HCT116 (cell line): ENCODE measurements at regions not wholly inside any gene's neighbourhood (a gene's known extent, or its start where the extent isn't known, plus 50 kb on each side); places are given as distances from the start of the nearest gene placed in this dataset.

Source experiments
- ATAC-seq: fragments of 200-7000 bp; cut with Tn5 transposase; 2 replicates; pipeline ENCODE4 v1.9.1; 2020; ENCODE audit warnings: mild to moderate bottlenecking, moderate library complexity
- BruUV-seq: library from RNA; stranded (reverse); fragments of 400-500 nt; replicated peaks from 2 replicates; lab custom pipeline; 2021; lab: Mats Ljungman, UMichigan
- CTCF ChIA-PET: fragments of 300-600 bp; sonication (Branson Sonifier 250); formaldehyde crosslinking; loops from one replicate; lab custom pipeline; 2021; ENCODE audit warnings: antibody characterized with exemption; lab: Charles Lee
- POLR2A ChIA-PET: fragments of 300-600, 350-600 bp; sonication (Branson Sonifier 250); formaldehyde crosslinking; loops from one replicate; lab custom pipeline; 2021; ENCODE audit warnings: antibody characterized with exemption; lab: Charles Lee
- RAD21 ChIA-PET, 2 experiments: fragments of 300-600 bp; sonication (Branson Sonifier 250); formaldehyde crosslinking; loops; one replicate each; lab custom pipeline; 2023; ENCODE audit warnings: low total read pairs in 2 of 2; ENCODE audit not compliant: uncharacterized antibody in 2 of 2, unreplicated experiment in 2 of 2, low non-redundant PET in 1 of 2; lab: Charles Lee
- DNase-seq: peaks from one replicate; pipeline ENCODE4 v3.0.0-alpha.2; 2010; ENCODE audit warnings: low read depth, low spot score
- H2AFZ ChIP-seq: fragments of 200-600 bp; shearing (Covaris generic), sonication (generic); 2 replicates; pipeline ENCODE4 v1.6.1; 2017; ENCODE audit warnings: low read depth, mixed run types, mixed read lengths, antibody characterized with exemption, low read length; ENCODE audit not compliant: poor library complexity, severe bottlenecking
- H3K27ac ChIP-seq: 2 replicates; pipeline ENCODE4 v1.5.1; 2012; ENCODE audit warnings: low read depth, low read length
- H3K27me3 ChIP-seq: fragments of 200-600 bp; sonication (generic); 2 replicates; pipeline ENCODE4 v1.6.1; 2016; ENCODE audit warnings: mixed run types, low read length, mixed read lengths; ENCODE audit not compliant: insufficient read depth
- H3K36me3 ChIP-seq, 2 experiments: fragments of 200-500 bp in 1 of 2; fragments of 200-600 bp in 1 of 2; sonication (Bioruptor generic) in 1 of 2; sonication (generic) in 1 of 2; 2 replicates each; pipeline versions ENCODE4 v1.5.1 to v1.6.1; 2014 to 2016; ENCODE audit warnings: low read length in 2 of 2, inconsistent platforms in 1 of 2, mixed read lengths in 1 of 2, mixed run types in 1 of 2; ENCODE audit not compliant: insufficient read depth in 2 of 2, control insufficient read depth in 1 of 2
- H3K4me1 ChIP-seq, 2 experiments: fragments of 200-600 bp in 1 of 2; sonication (generic) in 1 of 2; 2 replicates each; pipeline versions ENCODE4 v1.5.1 to v1.6.1; 2012 to 2017; ENCODE audit warnings: low read length in 2 of 2, inconsistent platforms in 1 of 2, mild to moderate bottlenecking in 1 of 2, mixed read lengths in 1 of 2, mixed run types in 1 of 2, moderate library complexity in 1 of 2; ENCODE audit not compliant: insufficient read depth in 2 of 2, control insufficient read depth in 1 of 2
- H3K4me2 ChIP-seq: fragments of 200-600 bp; sonication (generic); 2 replicates; pipeline ENCODE4 v1.6.1; 2017; ENCODE audit warnings: mixed run types, low read length, mixed read lengths
- H3K4me3 ChIP-seq, 2 experiments: fragments of 200-600 bp in 1 of 2; sonication (generic) in 1 of 2; replicated peaks in 1 of 2; 2 replicates each; pipeline ENCODE4 v1.5.1; 2011 to 2016; ENCODE audit warnings: low read length in 2 of 2, control low read depth in 1 of 2, low read depth in 1 of 2, mild to moderate bottlenecking in 1 of 2, mixed read lengths in 1 of 2, mixed run types in 1 of 2
- H3K79me2 ChIP-seq: fragments of 200-600 bp; sonication (generic); 2 replicates; pipeline ENCODE4 v1.6.1; 2017; ENCODE audit warnings: mild to moderate bottlenecking, mixed run types, low read length, moderate library complexity, mixed read lengths; ENCODE audit not compliant: insufficient read depth
- H3K9ac ChIP-seq: fragments of 200-600 bp; sonication (generic); 2 replicates; pipeline ENCODE4 v1.6.1; 2016; ENCODE audit warnings: low read length, mixed read lengths
- H3K9me2 ChIP-seq: fragments of 200-600 bp; sonication (generic), shearing (Covaris generic); 2 replicates; pipeline ENCODE4 v1.6.1; 2017; ENCODE audit warnings: mixed run types, mild to moderate bottlenecking, moderate library complexity; ENCODE audit not compliant: insufficient read depth
- H3K9me3 ChIP-seq, 2 experiments: fragments of 200-500 bp in 1 of 2; fragments of 200-600 bp in 1 of 2; sonication (Bioruptor generic) in 1 of 2; sonication (generic) in 1 of 2; 2 replicates each; pipeline ENCODE4 v1.6.1; 2014 to 2017; ENCODE audit warnings: low read length in 2 of 2, mixed read lengths in 2 of 2, inconsistent platforms in 1 of 2, low read depth in 1 of 2, mild to moderate bottlenecking in 1 of 2, mixed run types in 1 of 2, moderate library complexity in 1 of 2; ENCODE audit not compliant: control insufficient read depth in 1 of 2, insufficient read depth in 1 of 2
- H4K20me1 ChIP-seq: fragments of 200-600 bp; sonication (generic), shearing (Covaris generic); 2 replicates; pipeline ENCODE4 v1.6.1; 2017; ENCODE audit warnings: mixed run types, mild to moderate bottlenecking, moderate library complexity; ENCODE audit not compliant: insufficient read depth
- EGR1 ChIP-seq: IDR thresholded peaks from 2 replicates; pipeline ENCODE4 v1.6.1; 2012; ENCODE audit warnings: low read depth
- JUND ChIP-seq: IDR thresholded peaks from 2 replicates; pipeline ENCODE4 v1.6.1; 2012
- RAD21 ChIP-seq: IDR thresholded peaks from 2 replicates; pipeline ENCODE4 v1.6.1; 2012; ENCODE audit warnings: low read depth, mild to moderate bottlenecking
- SIN3A ChIP-seq: IDR thresholded peaks from 2 replicates; pipeline ENCODE4 v1.6.1; 2012; ENCODE audit warnings: low read depth
- ZFX ChIP-seq: fragments of 450-650 bp; IDR thresholded peaks from 2 replicates; pipeline ENCODE4 v1.6.1; 2017
- intact Hi-C: fragments of 100-400 bp; cut with micrococcal nuclease; formaldehyde crosslinking; loops from 2 replicates; pipeline ENCODE4 v1.10.0; 2022

DNA sequence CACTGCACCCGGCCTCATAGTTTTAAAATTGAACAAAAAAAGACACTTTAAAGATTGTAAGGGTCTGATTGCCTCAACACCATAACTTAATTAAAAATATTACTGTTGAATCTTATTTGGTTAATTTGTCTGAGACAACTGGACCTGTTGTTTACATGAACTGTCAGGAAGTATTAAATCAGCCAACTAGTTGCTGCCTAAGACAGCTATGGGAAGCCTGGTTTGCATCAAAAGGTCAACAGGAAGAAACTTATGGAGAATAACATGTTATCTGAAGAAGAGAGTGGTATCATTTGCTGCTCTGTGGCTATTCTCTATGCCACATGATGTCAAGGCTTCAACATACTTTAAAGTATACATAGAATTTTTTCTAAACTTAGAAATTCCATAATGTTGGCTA is 853.5 kb upstream of the ADAMTS5 start:
- Histone ChIP-seq H3K4me1 (no peaks in the 10 kb centered on the region), H3K27me3 (no peaks in the 10 kb centered on the region), H3K79me2 (no peaks in the 10 kb centered on the region), H3K9ac (no peak overlapping the region), H3K4me2 (no peak overlapping the region), H4K20me1 (no peaks in the 10 kb centered on the region), H3K36me3 (no peaks in the 10 kb centered on the region), H2AFZ (no peak overlapping the region), H3K9me3 (peaks cover 21 to 31% of the 10 kb centered on the region in 2 experiments; a peak in 2 of 4 replicates), H3K4me3 (no peak overlapping the region)
- POLR2A ChIA-PET: no interaction called here
- no TSS peak for BruUV-seq
- intact Hi-C loops: no loop called here
- ATAC-seq (no peak), DNase-seq (no peak)
- TF ChIP-seq SIN3A (no peak), JUND (no peak), RAD21 (no peak)
- TF ChIP-seq, all 23 proteins: peak for 0
- ChIA-PET CTCF (no interaction called here), RAD21 (no interaction called here)
- H3K9me2 ChIP-seq: no peaks in the 10 kb centered on the region
- no peak overlapping the region for H3K27ac ChIP-seq

DNA sequence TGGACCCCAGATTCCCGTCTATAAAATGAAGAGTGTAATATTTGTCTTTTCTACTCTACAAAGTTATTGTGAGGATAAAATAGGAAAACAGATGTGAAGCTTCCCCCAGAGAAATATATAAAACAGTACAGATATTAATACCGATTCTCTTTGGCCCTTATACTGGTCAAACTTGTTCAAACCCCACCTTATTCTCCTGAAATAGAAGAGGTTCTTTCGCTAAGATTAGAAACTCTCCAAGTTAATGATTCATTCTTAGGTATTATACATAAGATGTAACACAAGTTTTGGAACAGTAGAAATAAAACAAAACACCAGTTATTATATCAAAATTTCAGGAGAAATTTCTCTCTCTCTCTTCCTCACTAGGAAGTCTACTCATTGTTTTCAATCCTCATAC is 852.4 kb upstream of the ADAMTS5 start:
- no TSS peak for BruUV-seq
- H2AFZ ChIP-seq: no peak overlapping the region
- ChIA-PET CTCF (no interaction called here), RAD21 (no interaction called here), POLR2A (no interaction called here)
- intact Hi-C loops: no loop called here
- no peak for TF ChIP-seq ZFX
- TF ChIP-seq EGR1: no peak
- H4K20me1 ChIP-seq: no peaks in the 10 kb centered on the region
- no peaks in the 10 kb centered on the region for H3K79me2 ChIP-seq
- no peaks in the 10 kb centered on the region for H3K27me3 ChIP-seq
- H3K4me1 ChIP-seq: no peaks in the 10 kb centered on the region
- DNase-seq (no peak), ATAC-seq (no peak)
- no peak overlapping the region for H3K4me3 ChIP-seq
- peaks cover 21 to 38% of the 10 kb centered on the region in 2 experiments; a peak in 2 of 4 replicates for H3K9me3 ChIP-seq
- no peak overlapping the region for H3K4me2 ChIP-seq
- no peak overlapping the region for H3K27ac ChIP-seq
- no peak overlapping the region for H3K9ac ChIP-seq
- no peaks in the 10 kb centered on the region for H3K36me3 ChIP-seq
- no peaks in the 10 kb centered on the region for H3K9me2 ChIP-seq
